Stomach (tissue), 4 donors: ENCODE measurements at regions not wholly inside any gene's neighbourhood (a gene's known extent, or its start where the extent isn't known, plus 50 kb on each side); places are given as distances from the start of the nearest gene placed in this dataset.

Experiments used
- CTCF ChIP-seq, 7 experiments: fragments of 450-650 bp in 4 of 7; fragments of 200-600 bp in 3 of 7; sonication (generic) in 3 of 7; IDR thresholded peaks; one replicate each; pipeline ENCODE4 v1.5.1; 2016 to 2019; ENCODE audit warnings: antibody characterized with exemption in 7 of 7, control low read depth in 2 of 7, mild to moderate bottlenecking in 1 of 7
- POLR2A ChIP-seq, 4 donors: fragments of 450-650 bp; IDR thresholded peaks; one replicate each; pipeline ENCODE4 v1.6.1; 2016; ENCODE audit warnings: antibody characterized with exemption in 4 of 4, control low read depth in 2 of 4, mild to moderate bottlenecking in 1 of 4, moderate library complexity in 1 of 4

- no peak for TF ChIP-seq CTCF (IDR thresholded peaks at IDR 0.05)
- no peak for TF ChIP-seq POLR2A (IDR thresholded peaks at IDR 0.05)
Observed at GRCh38 chr4:135191596-135191995, 990.0 kb upstream of the PABPC4L start.
